ENCODE measurements at regions not wholly inside any gene's neighbourhood (a gene's known extent, or its start where the extent isn't known, plus 50 kb on each side); places are given as distances from the start of the nearest gene placed in this dataset.

- TF ChIP-seq, protein P1, sequence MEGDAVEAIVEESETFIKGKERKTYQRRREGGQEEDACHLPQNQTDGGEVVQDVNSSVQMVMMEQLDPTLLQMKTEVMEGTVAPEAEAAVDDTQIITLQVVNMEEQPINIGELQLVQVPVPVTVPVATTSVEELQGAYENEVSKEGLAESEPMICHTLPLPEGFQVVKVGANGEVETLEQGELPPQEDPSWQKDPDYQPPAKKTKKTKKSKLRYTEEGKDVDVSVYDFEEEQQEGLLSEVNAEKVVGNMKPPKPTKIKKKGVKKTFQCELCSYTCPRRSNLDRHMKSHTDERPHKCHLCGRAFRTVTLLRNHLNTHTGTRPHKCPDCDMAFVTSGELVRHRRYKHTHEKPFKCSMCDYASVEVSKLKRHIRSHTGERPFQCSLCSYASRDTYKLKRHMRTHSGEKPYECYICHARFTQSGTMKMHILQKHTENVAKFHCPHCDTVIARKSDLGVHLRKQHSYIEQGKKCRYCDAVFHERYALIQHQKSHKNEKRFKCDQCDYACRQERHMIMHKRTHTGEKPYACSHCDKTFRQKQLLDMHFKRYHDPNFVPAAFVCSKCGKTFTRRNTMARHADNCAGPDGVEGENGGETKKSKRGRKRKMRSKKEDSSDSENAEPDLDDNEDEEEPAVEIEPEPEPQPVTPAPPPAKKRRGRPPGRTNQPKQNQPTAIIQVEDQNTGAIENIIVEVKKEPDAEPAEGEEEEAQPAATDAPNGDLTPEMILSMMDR (tag by site-specific recombination; IDR thresholded peaks at IDR 0.05) = no peak
- no peak for TF ChIP-seq ZNF157 (tag by site-specific recombination; IDR thresholded peaks at IDR 0.05)
- TF ChIP-seq, protein P2, sequence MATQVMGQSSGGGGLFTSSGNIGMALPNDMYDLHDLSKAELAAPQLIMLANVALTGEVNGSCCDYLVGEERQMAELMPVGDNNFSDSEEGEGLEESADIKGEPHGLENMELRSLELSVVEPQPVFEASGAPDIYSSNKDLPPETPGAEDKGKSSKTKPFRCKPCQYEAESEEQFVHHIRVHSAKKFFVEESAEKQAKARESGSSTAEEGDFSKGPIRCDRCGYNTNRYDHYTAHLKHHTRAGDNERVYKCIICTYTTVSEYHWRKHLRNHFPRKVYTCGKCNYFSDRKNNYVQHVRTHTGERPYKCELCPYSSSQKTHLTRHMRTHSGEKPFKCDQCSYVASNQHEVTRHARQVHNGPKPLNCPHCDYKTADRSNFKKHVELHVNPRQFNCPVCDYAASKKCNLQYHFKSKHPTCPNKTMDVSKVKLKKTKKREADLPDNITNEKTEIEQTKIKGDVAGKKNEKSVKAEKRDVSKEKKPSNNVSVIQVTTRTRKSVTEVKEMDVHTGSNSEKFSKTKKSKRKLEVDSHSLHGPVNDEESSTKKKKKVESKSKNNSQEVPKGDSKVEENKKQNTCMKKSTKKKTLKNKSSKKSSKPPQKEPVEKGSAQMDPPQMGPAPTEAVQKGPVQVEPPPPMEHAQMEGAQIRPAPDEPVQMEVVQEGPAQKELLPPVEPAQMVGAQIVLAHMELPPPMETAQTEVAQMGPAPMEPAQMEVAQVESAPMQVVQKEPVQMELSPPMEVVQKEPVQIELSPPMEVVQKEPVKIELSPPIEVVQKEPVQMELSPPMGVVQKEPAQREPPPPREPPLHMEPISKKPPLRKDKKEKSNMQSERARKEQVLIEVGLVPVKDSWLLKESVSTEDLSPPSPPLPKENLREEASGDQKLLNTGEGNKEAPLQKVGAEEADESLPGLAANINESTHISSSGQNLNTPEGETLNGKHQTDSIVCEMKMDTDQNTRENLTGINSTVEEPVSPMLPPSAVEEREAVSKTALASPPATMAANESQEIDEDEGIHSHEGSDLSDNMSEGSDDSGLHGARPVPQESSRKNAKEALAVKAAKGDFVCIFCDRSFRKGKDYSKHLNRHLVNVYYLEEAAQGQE (tag by site-specific recombination; IDR thresholded peaks at IDR 0.05) = no peak
Measured at GRCh38 chr13:30843548-30843947, 62.5 kb upstream of the MEDAG start.

Measured in HEK293 (cell line).